Stimulated activated memory B cell treated with anti-CD40 and anti-IgM and Interleukin-4, amounts not matched to agents 10 μg/mL and 1 μg/mL and 100 μg/mL, for 72 hours (primary cell): ENCODE measurements at regions not wholly inside any gene's neighbourhood (a gene's known extent, or its start where the extent isn't known, plus 50 kb on each side); places are given as distances from the start of the nearest gene placed in this dataset.
"Not testable (repeated sequence)": the region's sequence is repeated elsewhere in the genome, so short reads cannot be mapped to it uniquely, and the experiment has no call there.

Experiments used
- ATAC-seq: fragments of 150-1000 bp; cut with Tn5 transposase; 2 replicates; pipeline ENCODE4 v1.10.0; 2021
- H3K27ac Mint-ChIP-seq: one replicate; pipeline ENCODE4 v1.8.0; 2022; ENCODE audit warnings: mild to moderate bottlenecking, mixed read lengths
- H3K27me3 Mint-ChIP-seq: one replicate; pipeline ENCODE4 v1.8.0; 2022; ENCODE audit warnings: mixed read lengths
- H3K36me3 Mint-ChIP-seq: one replicate; pipeline ENCODE4 v1.8.0; 2022; ENCODE audit warnings: mixed read lengths
- H3K4me1 Mint-ChIP-seq: one replicate; pipeline ENCODE4 v1.8.0; 2022; ENCODE audit warnings: mixed read lengths
- H3K4me3 Mint-ChIP-seq: one replicate; pipeline ENCODE4 v1.8.0; 2022; ENCODE audit warnings: mild to moderate bottlenecking, moderate library complexity, mixed read lengths
- H3K9me3 Mint-ChIP-seq: one replicate; pipeline ENCODE4 v1.8.0; 2022; ENCODE audit warnings: mixed read lengths

GRCh38 chr1:38772953-38773352 is 86.6 kb downstream of the RRAGC start:
- Mint-ChIP-seq H3K4me1 (no peaks in the 10 kb centered on the region), H3K9me3 (no peaks in the 10 kb centered on the region), H3K4me3 (no peak overlapping the region), H3K27ac (no peak overlapping the region), H3K36me3 (no peaks in the 10 kb centered on the region), H3K27me3 (peaks cover 21% of the 10 kb centered on the region)
- no peak for ATAC-seq

- H3K4me1 Mint-ChIP-seq, result no peaks in the 10 kb centered on the region
- no peaks in the 10 kb centered on the region for H3K9me3 Mint-ChIP-seq
- no peak overlapping the region for H3K27ac Mint-ChIP-seq
- ATAC-seq, result no peak
- H3K27me3 Mint-ChIP-seq, result peaks cover 20% of the 10 kb centered on the region
- H3K36me3 Mint-ChIP-seq, result no peaks in the 10 kb centered on the region
- no peak overlapping the region for H3K4me3 Mint-ChIP-seq
These were observed 87.5 kb downstream of the RRAGC start for GRCh38 chr1:38772026-38772425.

GRCh38 chr1:38770516-38771173 is 88.9 kb downstream of the RRAGC start:
- ATAC-seq, H3K9me3 Mint-ChIP-seq, H3K4me1 Mint-ChIP-seq, H3K4me3 Mint-ChIP-seq, H3K36me3 Mint-ChIP-seq, H3K27ac Mint-ChIP-seq: not testable (repeated sequence)
- H3K27me3 Mint-ChIP-seq, result peaks cover 22% of the 10 kb centered on the region

GRCh38 chr1:38766125-38766524 is 93.4 kb downstream of the RRAGC start:
- Mint-ChIP-seq H3K9me3 (peaks cover 3% of the 10 kb centered on the region), H3K27me3 (peaks cover 60% of the 10 kb centered on the region), H3K27ac (no peak overlapping the region), H3K36me3 (no peaks in the 10 kb centered on the region), H3K4me3 (no peak overlapping the region), H3K4me1 (no peaks in the 10 kb centered on the region)
- no peak for ATAC-seq

GRCh38 chr1:38763121-38763520 is 96.5 kb downstream of the RRAGC start:
- Mint-ChIP-seq H3K9me3 (peaks cover 3% of the 10 kb centered on the region), H3K27me3 (peaks cover 56% of the 10 kb centered on the region), H3K27ac (no peak overlapping the region), H3K36me3 (no peaks in the 10 kb centered on the region), H3K4me3 (no peak overlapping the region), H3K4me1 (no peaks in the 10 kb centered on the region)
- no peak for ATAC-seq

- Mint-ChIP-seq H3K9me3 (peaks cover 3% of the 10 kb centered on the region), H3K36me3 (no peaks in the 10 kb centered on the region), H3K27me3 (peaks cover 53% of the 10 kb centered on the region), H3K27ac (no peak overlapping the region), H3K4me3 (no peak overlapping the region), H3K4me1 (no peaks in the 10 kb centered on the region)
- no peak for ATAC-seq
These were observed 99.0 kb downstream of the RRAGC start for GRCh38 chr1:38760562-38760961.

- Mint-ChIP-seq H3K36me3 (no peaks in the 10 kb centered on the region), H3K27ac (no peak overlapping the region), H3K27me3 (peaks cover 53% of the 10 kb centered on the region), H3K4me3 (no peak overlapping the region), H3K9me3 (peaks cover 3% of the 10 kb centered on the region), H3K4me1 (no peaks in the 10 kb centered on the region)
- no peak for ATAC-seq
These were observed 100.8 kb downstream of the RRAGC start for GRCh38 chr1:38758820-38759219.

GRCh38 chr1:38746941-38747600 is 112.5 kb downstream of the RRAGC start:
- Mint-ChIP-seq H3K4me3 (no peak overlapping the region), H3K27ac (no peak overlapping the region), H3K9me3 (peaks cover 3% of the 10 kb centered on the region), H3K27me3 (peaks cover 10% of the 10 kb centered on the region), H3K4me1 (no peaks in the 10 kb centered on the region), H3K36me3 (no peaks in the 10 kb centered on the region)
- no peak for ATAC-seq

- no peaks in the 10 kb centered on the region for H3K4me1 Mint-ChIP-seq
- H3K9me3 Mint-ChIP-seq, result peaks cover 3% of the 10 kb centered on the region
- H3K27ac Mint-ChIP-seq, result no peak overlapping the region
- no peak overlapping the region for H3K4me3 Mint-ChIP-seq
- no peaks in the 10 kb centered on the region for H3K36me3 Mint-ChIP-seq
- peaks cover 10% of the 10 kb centered on the region for H3K27me3 Mint-ChIP-seq
- no peak for ATAC-seq
These were observed 113.1 kb downstream of the RRAGC start for GRCh38 chr1:38746402-38746935.

GRCh38 chr1:38745476-38746401 is 113.8 kb downstream of the RRAGC start:
- Mint-ChIP-seq H3K27me3 (peaks cover 9% of the 10 kb centered on the region), H3K36me3 (no peaks in the 10 kb centered on the region), H3K4me1 (no peaks in the 10 kb centered on the region), H3K9me3 (peaks cover 3% of the 10 kb centered on the region), H3K27ac (no peak overlapping the region), H3K4me3 (no peak overlapping the region)
- no peak for ATAC-seq

- peaks cover 3% of the 10 kb centered on the region for H3K9me3 Mint-ChIP-seq
- no peaks in the 10 kb centered on the region for H3K27me3 Mint-ChIP-seq
- no peak overlapping the region for H3K4me3 Mint-ChIP-seq
- no peak overlapping the region for H3K27ac Mint-ChIP-seq
- ATAC-seq, result no peak
- H3K4me1 Mint-ChIP-seq, result no peaks in the 10 kb centered on the region
- no peaks in the 10 kb centered on the region for H3K36me3 Mint-ChIP-seq
These were observed 114.9 kb downstream of the RRAGC start for GRCh38 chr1:38744452-38745350.

GRCh38 chr1:38743184-38743583 is 116.4 kb downstream of the RRAGC start:
- ATAC-seq, result no peak
- H3K4me1 Mint-ChIP-seq, result no peaks in the 10 kb centered on the region
- no peaks in the 10 kb centered on the region for H3K9me3 Mint-ChIP-seq
- H3K27me3 Mint-ChIP-seq, result no peaks in the 10 kb centered on the region
- no peak overlapping the region for H3K4me3 Mint-ChIP-seq
- no peaks in the 10 kb centered on the region for H3K36me3 Mint-ChIP-seq
- H3K27ac Mint-ChIP-seq, result no peak overlapping the region

- Mint-ChIP-seq H3K4me3 (no peak overlapping the region), H3K36me3 (no peaks in the 10 kb centered on the region), H3K4me1 (no peaks in the 10 kb centered on the region), H3K9me3 (no peaks in the 10 kb centered on the region), H3K27ac (no peak overlapping the region), H3K27me3 (no peaks in the 10 kb centered on the region)
- no peak for ATAC-seq
These were observed 118.2 kb downstream of the RRAGC start for GRCh38 chr1:38741341-38741740.

GRCh38 chr1:38740487-38740886 is 119.1 kb downstream of the RRAGC start:
- Mint-ChIP-seq H3K27me3 (peaks cover 2% of the 10 kb centered on the region), H3K9me3 (no peaks in the 10 kb centered on the region), H3K27ac (no peak overlapping the region), H3K4me3 (no peak overlapping the region), H3K36me3 (no peaks in the 10 kb centered on the region), H3K4me1 (no peaks in the 10 kb centered on the region)
- ATAC-seq, result no peak
